Kidney (tissue), 13 donors: ENCODE measurements at regions not wholly inside any gene's neighbourhood (a gene's known extent, or its start where the extent isn't known, plus 50 kb on each side); places are given as distances from the start of the nearest gene placed in this dataset.

Source experiments
- DNase-seq, 5 donors: peaks; one replicate each; pipeline ENCODE4 v3.0.0-alpha.2; 2013 to 2020
- FAIRE-seq: peaks from 2 replicates; lab custom pipeline; 2012; peaks lifted over from hg19 to GRCh38; lab: Jason Lieb, UNC
- H3K27ac ChIP-seq, 2 donors: one replicate each; pipeline ENCODE4 v1.7.0; 2013; ENCODE audit warnings: low read depth in 2 of 2, low read length in 2 of 2, inconsistent platforms in 1 of 2
- H3K27me3 ChIP-seq: one replicate; pipeline ENCODE4 v1.7.1; 2013; ENCODE audit warnings: low read length, inconsistent platforms; ENCODE audit not compliant: control insufficient read depth, insufficient read depth
- H3K36me3 ChIP-seq, 3 donors: one replicate each; pipeline versions ENCODE4 v1.7.0 to v1.7.1; 2013; ENCODE audit warnings: low read length in 3 of 3, control low read depth in 1 of 3, inconsistent platforms in 1 of 3; ENCODE audit not compliant: insufficient read depth in 3 of 3, control insufficient read depth in 2 of 3
- H3K4me1 ChIP-seq, 3 donors: one replicate each; pipeline versions ENCODE4 v1.7.0 to v1.7.1; 2013; ENCODE audit warnings: low read length in 3 of 3, inconsistent platforms in 1 of 3, low read depth in 1 of 3; ENCODE audit not compliant: control insufficient read depth in 2 of 3, insufficient read depth in 2 of 3
- H3K4me3 ChIP-seq, 3 donors: one replicate each; pipeline versions ENCODE4 v1.7.0 to v1.8.1; 2013; ENCODE audit warnings: low read length in 3 of 3, control low read depth in 1 of 3, inconsistent platforms in 1 of 3
- H3K9ac ChIP-seq, 3 donors: one replicate each; pipeline versions ENCODE4 v1.7.0 to v1.7.1; 2013; ENCODE audit warnings: low read length in 3 of 3, control low read depth in 1 of 3, inconsistent platforms in 1 of 3
- H3K9me3 ChIP-seq, 3 donors: one replicate each; pipeline versions ENCODE4 v1.7.0 to v1.7.1; 2013; ENCODE audit warnings: low read length in 3 of 3, control low read depth in 1 of 3, inconsistent platforms in 1 of 3; ENCODE audit not compliant: control insufficient read depth in 2 of 3, insufficient read depth in 1 of 3
- CTCF ChIP-seq: IDR thresholded peaks from 3 replicates; pipeline ENCODE4 v1.5.1; 2012; ENCODE audit warnings: mild to moderate bottlenecking, moderate library complexity, borderline replicate concordance; ENCODE audit not compliant: insufficient read depth; ENCODE audit errors: extremely low read depth
- intact Hi-C: fragments of 100-400 bp; cut with DNase I; formaldehyde crosslinking; loops from one replicate; pipeline ENCODE4 v1.11.1; 2022
- donor health status: control.
- donor health status: control.
- donor health status: control.
- donor health status: control.
- donor health status: control.
- donor health status: DM: yes; HTN: yes; CAD: no.
- donor health status: Normal renal cell carcinoma (clear cell type).

GRCh38 chr6:920512-920911, 227.6 kb upstream of the EXOC2 start:
- H3K9ac ChIP-seq = no peak overlapping the region
- no peak for TF ChIP-seq CTCF
- H3K27ac ChIP-seq = no peak overlapping the region
- no peak for DNase-seq
- H3K4me3 ChIP-seq = no peak overlapping the region
- no peak for FAIRE-seq
- peaks cover 0 to 31% (median 1%) of the 10 kb centered on the region in 3 donors for H3K9me3 ChIP-seq
- intact Hi-C loops = no loop called here
- H3K27me3 ChIP-seq = no peaks in the 10 kb centered on the region
- no peaks in the 10 kb centered on the region for H3K36me3 ChIP-seq
- H3K4me1 ChIP-seq = peaks cover 0 to 3% (median 0%) of the 10 kb centered on the region in 3 donors

- DNase-seq = no peak
- Histone ChIP-seq H3K27ac (no peak overlapping the region), H3K4me1 (peaks cover 0 to 3% (median 0%) of the 10 kb centered on the region in 3 donors), H3K36me3 (no peaks in the 10 kb centered on the region), H3K9ac (no peak overlapping the region), H3K4me3 (no peak overlapping the region), H3K9me3 (peaks cover 0 to 31% (median 1%) of the 10 kb centered on the region in 3 donors), H3K27me3 (no peaks in the 10 kb centered on the region)
- no peak for TF ChIP-seq CTCF
- no peak for FAIRE-seq
- intact Hi-C loops = no loop called here
Measured at GRCh38 chr6:919500-919899, 226.6 kb upstream of the EXOC2 start.

- Histone ChIP-seq H3K4me1 (no peaks in the 10 kb centered on the region), H3K9me3 (peaks cover 0 to 31% (median 1%) of the 10 kb centered on the region in 3 donors), H3K9ac (no peak overlapping the region), H3K27ac (no peak overlapping the region), H3K36me3 (no peaks in the 10 kb centered on the region), H3K27me3 (no peaks in the 10 kb centered on the region), H3K4me3 (no peak overlapping the region)
- intact Hi-C loops = no loop called here
- no peak for TF ChIP-seq CTCF
- FAIRE-seq = no peak
- no peak for DNase-seq
Measured at GRCh38 chr6:917939-918338, 225.0 kb upstream of the EXOC2 start.

GRCh38 chr6:917296-917695, 224.4 kb upstream of the EXOC2 start:
- FAIRE-seq = no peak

More at GRCh38 chr6:917296-917695, 224.4 kb upstream of the EXOC2 start:
- Histone ChIP-seq H3K36me3 (no peaks in the 10 kb centered on the region), H3K9me3 (peaks cover 0 to 28% (median 1%) of the 10 kb centered on the region in 3 donors), H3K27me3 (no peaks in the 10 kb centered on the region), H3K9ac (no peak overlapping the region), H3K4me3 (no peak overlapping the region), H3K27ac (no peak overlapping the region), H3K4me1 (no peaks in the 10 kb centered on the region)
- intact Hi-C loops = no loop called here
- no peak for TF ChIP-seq CTCF
- DNase-seq = no peak
